NCI-H524 treated with DMSO at 0.1 percent for 48 hours (cell line): ENCODE measurements at regions not wholly inside any gene's neighbourhood (a gene's known extent, or its start where the extent isn't known, plus 50 kb on each side); places are given as distances from the start of the nearest gene placed in this dataset.

Source experiments
- DNase-seq: peaks from one replicate; lab custom pipeline; 2025; lab: John Stamatoyannopoulos, UW

GRCh38 chr20:48079028-48079427 lies 293.7 kb upstream of the SULF2 start:
- no peak for DNase-seq

- DNase-seq, result no peak
Measured at GRCh38 chr20:48076747-48077146, 291.5 kb upstream of the SULF2 start.

- DNase-seq, result no peak
Measured at GRCh38 chr20:48076247-48076646, 291.0 kb upstream of the SULF2 start.

GRCh38 chr20:48075591-48076174 lies 290.4 kb upstream of the SULF2 start:
- DNase-seq, result no peak

- no peak for DNase-seq
Measured at GRCh38 chr20:48070991-48071652, 285.8 kb upstream of the SULF2 start.

GRCh38 chr20:48069596-48069995 lies 284.3 kb upstream of the SULF2 start:
- peak; percentile 57 for DNase-seq

GRCh38 chr20:48066851-48067250 lies 281.6 kb upstream of the SULF2 start:
- no peak for DNase-seq

GRCh38 chr20:48066246-48066645 lies 281.0 kb upstream of the SULF2 start:
- DNase-seq, result no peak

- no peak for DNase-seq
Measured at GRCh38 chr20:48065833-48066232, 280.6 kb upstream of the SULF2 start.

- DNase-seq, result no peak
Measured at GRCh38 chr20:48064929-48065328, 279.6 kb upstream of the SULF2 start.

- DNase-seq, result no peak
Measured at GRCh38 chr20:48060841-48061720, 275.8 kb upstream of the SULF2 start.

GRCh38 chr20:48058611-48059559 lies 273.6 kb upstream of the SULF2 start:
- DNase-seq, result no peak

- DNase-seq, result no peak
Measured at GRCh38 chr20:48057739-48058138, 272.5 kb upstream of the SULF2 start.

- DNase-seq, result no peak
Measured at GRCh38 chr20:48057251-48057650, 272.0 kb upstream of the SULF2 start.

- no peak for DNase-seq
Measured at GRCh38 chr20:48056218-48056617, 270.9 kb upstream of the SULF2 start.

GRCh38 chr20:48054051-48054450 lies 268.8 kb upstream of the SULF2 start:
- no peak for DNase-seq

GRCh38 chr20:48052475-48052835 lies 267.2 kb upstream of the SULF2 start:
- no peak for DNase-seq

GRCh38 chr20:48051794-48052474 lies 266.7 kb upstream of the SULF2 start:
- no peak for DNase-seq

GRCh38 chr20:48049641-48050040 lies 264.4 kb upstream of the SULF2 start:
- DNase-seq, result no peak

- DNase-seq, result no peak
Measured at GRCh38 chr20:48049171-48049570, 263.9 kb upstream of the SULF2 start.

- DNase-seq, result no peak
Measured at GRCh38 chr20:48047447-48047846, 262.2 kb upstream of the SULF2 start.
